ENCODE measurements at regions not wholly inside any gene's neighbourhood (a gene's known extent, or its start where the extent isn't known, plus 50 kb on each side); places are given as distances from the start of the nearest gene placed in this dataset.

DNA sequence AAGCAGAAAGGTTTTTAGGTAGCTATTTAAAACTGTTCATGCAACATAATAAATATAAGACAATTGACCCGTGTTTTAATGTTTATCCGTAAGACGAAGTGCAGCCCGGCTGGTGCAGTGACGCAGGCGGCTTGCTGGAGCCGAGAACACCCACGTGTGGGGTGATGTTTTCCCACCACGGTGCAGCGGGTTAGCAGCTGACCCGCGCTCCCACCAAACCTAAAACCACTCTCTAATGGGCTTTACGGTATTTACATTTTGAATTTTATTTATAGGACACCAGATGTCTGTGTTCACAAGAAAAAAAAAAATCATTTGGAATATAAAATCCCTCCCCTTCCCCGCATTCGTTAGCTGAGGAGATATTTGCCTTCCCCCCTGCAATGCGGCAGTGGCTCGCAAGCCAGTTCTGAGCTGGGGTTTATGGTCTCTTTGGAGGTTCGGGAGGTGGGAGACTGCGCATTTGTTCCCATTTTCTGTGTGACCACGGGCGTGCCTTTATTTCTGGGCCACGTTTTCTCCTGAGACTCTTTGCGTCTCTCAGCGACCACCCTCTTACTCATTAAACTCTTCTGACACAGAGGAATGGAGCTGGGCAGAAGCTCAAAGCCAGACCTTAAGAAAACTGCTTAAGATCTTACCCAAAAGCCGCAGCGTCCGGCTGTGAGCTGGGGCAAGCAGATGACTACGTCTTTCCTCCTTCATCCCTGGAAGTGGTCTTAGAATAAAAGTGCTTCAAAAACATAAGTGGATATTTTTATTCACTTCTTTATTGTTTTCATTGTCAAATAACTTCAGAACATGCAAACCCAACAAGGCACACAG lies 301.1 kb downstream of the IRF8 start:
- no peak for TF ChIP-seq CTCF (conservative IDR thresholded peaks at IDR 0.05)
- no peak for TF ChIP-seq ZFX (IDR thresholded peaks at IDR 0.05)

All from C4-2B (cell line).